ENCODE measurements at regions not wholly inside any gene's neighbourhood (a gene's known extent, or its start where the extent isn't known, plus 50 kb on each side); places are given as distances from the start of the nearest gene placed in this dataset.

DNA sequence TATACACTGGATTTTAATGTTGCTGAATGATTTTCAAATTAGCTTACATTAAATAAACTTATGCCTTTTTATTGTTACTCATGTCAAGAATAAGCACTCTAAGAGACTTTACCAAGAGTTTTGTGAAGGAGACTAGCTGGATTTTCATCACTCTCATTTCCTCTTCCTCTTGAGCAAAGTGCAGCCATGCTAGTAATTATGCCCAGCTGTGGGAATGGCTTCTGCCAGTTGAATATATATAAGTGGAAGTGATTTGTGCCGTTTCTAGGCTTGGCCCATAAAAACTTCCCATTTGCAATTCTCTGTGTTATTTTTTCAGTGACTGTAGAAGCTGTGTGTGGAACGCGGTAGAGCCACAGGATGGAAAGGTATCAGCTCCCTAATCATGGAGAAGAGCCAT lies 255.8 kb downstream of the HDGFL1 start:
- TF ChIP-seq GATA2 (IDR thresholded peaks at IDR 0.05; ENCODE audit: low read depth, low read length): no peak
- no peak for TF ChIP-seq GATA3 (IDR thresholded peaks at IDR 0.05; ENCODE audit: low read depth, low read length)
